Karpas-422 (cell line): ENCODE measurements at regions not wholly inside any gene's neighbourhood (a gene's known extent, or its start where the extent isn't known, plus 50 kb on each side); places are given as distances from the start of the nearest gene placed in this dataset.
"Not testable (repeated sequence)": the region's sequence is repeated elsewhere in the genome, so short reads cannot be mapped to it uniquely, and the experiment has no call there.

Experiments
- DNase-seq: peaks from one replicate; pipeline ENCODE4 v3.0.0-alpha.2; 2015
- H2AFZ ChIP-seq: fragments of 200-600 bp; sonication (generic); 2 replicates; pipeline ENCODE4 v1.6.1; 2014; ENCODE audit warnings: antibody characterized with exemption, low read length, mixed read lengths
- H3K27ac ChIP-seq: fragments of 200-600 bp; sonication (generic); 2 replicates; pipeline ENCODE4 v1.5.1; 2014; ENCODE audit warnings: mild to moderate bottlenecking, low read length, moderate library complexity
- H3K27me3 ChIP-seq: fragments of 200-600 bp; sonication (generic); 2 replicates; pipeline ENCODE4 v1.6.1; 2014; ENCODE audit warnings: low read length, mixed read lengths
- H3K36me3 ChIP-seq: fragments of 200-600 bp; sonication (generic); 2 replicates; pipeline ENCODE4 v1.6.1; 2014; ENCODE audit warnings: low read length, mixed read lengths; ENCODE audit not compliant: insufficient read depth
- H3K4me1 ChIP-seq: fragments of 200-600 bp; sonication (generic); 2 replicates; pipeline ENCODE4 v1.6.1; 2014; ENCODE audit warnings: mild to moderate bottlenecking, low read length, mixed read lengths
- H3K4me2 ChIP-seq: fragments of 200-600 bp; sonication (generic); 2 replicates; pipeline ENCODE4 v1.6.1; 2014; ENCODE audit warnings: low read length, low read depth, mild to moderate bottlenecking; ENCODE audit not compliant: poor library complexity, severe bottlenecking
- H3K4me3 ChIP-seq: fragments of 200-600 bp; sonication (generic); 2 replicates; pipeline ENCODE4 v1.5.1; 2014; ENCODE audit warnings: mild to moderate bottlenecking, antibody characterized with exemption, low read length, mixed read lengths
- H3K79me2 ChIP-seq: fragments of 200-600 bp; sonication (generic); 2 replicates; pipeline ENCODE4 v1.6.1; 2014; ENCODE audit warnings: mild to moderate bottlenecking, low read length, mixed read lengths
- H3K9ac ChIP-seq: fragments of 200-600 bp; sonication (generic); 2 replicates; pipeline ENCODE4 v1.6.0; 2014; ENCODE audit warnings: low read length
- H3K9me2 ChIP-seq: fragments of 200-600 bp; sonication (generic), shearing (Covaris generic); replicated peaks from 2 replicates; pipeline ENCODE4 v1.6.0; 2014; ENCODE audit warnings: mild to moderate bottlenecking, low read length, moderate library complexity; ENCODE audit not compliant: insufficient read depth
- H3K9me3 ChIP-seq: fragments of 300-700, 200-600 bp; sonication (generic); 2 replicates; pipeline ENCODE4 v1.6.1; 2014; ENCODE audit warnings: low read length, mixed read lengths
- H4K20me1 ChIP-seq: fragments of 200-600 bp; sonication (generic); 2 replicates; pipeline ENCODE4 v1.6.1; 2014; ENCODE audit warnings: mild to moderate bottlenecking, antibody characterized with exemption, low read length, low read depth; ENCODE audit not compliant: insufficient read depth

- no peaks in the 10 kb centered on the region for H3K9me2 ChIP-seq
- no peak overlapping the region for H3K4me2 ChIP-seq
- no peak for DNase-seq
- H2AFZ ChIP-seq: no peak overlapping the region
- H3K27ac ChIP-seq: no peak overlapping the region
- H3K4me3 ChIP-seq: no peak overlapping the region
- H3K36me3 ChIP-seq: no peaks in the 10 kb centered on the region
- H3K4me1 ChIP-seq: no peaks in the 10 kb centered on the region
- H3K9ac ChIP-seq: no peak overlapping the region
- H3K9me3 ChIP-seq: peaks cover 28% of the 10 kb centered on the region
- H4K20me1 ChIP-seq: no peaks in the 10 kb centered on the region
- H3K27me3 ChIP-seq: no peaks in the 10 kb centered on the region
- H3K79me2 ChIP-seq: no peaks in the 10 kb centered on the region
Measured at GRCh38 chr18:73684647-73685046, 463.0 kb downstream of the FBXO15 start.

GRCh38 chr18:73683409-73684238 is 464.0 kb downstream of the FBXO15 start:
- Histone ChIP-seq H3K27me3 (no peaks in the 10 kb centered on the region), H2AFZ (no peak overlapping the region), H3K79me2 (no peaks in the 10 kb centered on the region), H4K20me1 (no peaks in the 10 kb centered on the region), H3K9me3 (peaks cover 31% of the 10 kb centered on the region), H3K4me1 (no peaks in the 10 kb centered on the region), H3K4me2 (no peak overlapping the region), H3K27ac (no peak overlapping the region), H3K9ac (no peak overlapping the region), H3K36me3 (no peaks in the 10 kb centered on the region), H3K4me3 (no peak overlapping the region), H3K9me2 (no peaks in the 10 kb centered on the region)
- DNase-seq: no peak

GRCh38 chr18:73681912-73682311 is 465.7 kb downstream of the FBXO15 start:
- Histone ChIP-seq H3K4me2 (no peak overlapping the region), H3K27ac (no peak overlapping the region), H3K9me2 (no peaks in the 10 kb centered on the region), H3K9me3 (peaks cover 35% of the 10 kb centered on the region), H3K36me3 (no peaks in the 10 kb centered on the region), H3K27me3 (no peaks in the 10 kb centered on the region), H3K79me2 (no peaks in the 10 kb centered on the region), H4K20me1 (no peaks in the 10 kb centered on the region), H3K4me1 (no peaks in the 10 kb centered on the region), H2AFZ (no peak overlapping the region), H3K4me3 (no peak overlapping the region), H3K9ac (no peak overlapping the region)
- DNase-seq: no peak

- Histone ChIP-seq H3K9me3 (peaks cover 34% of the 10 kb centered on the region), H3K36me3 (no peaks in the 10 kb centered on the region), H3K9ac (no peak overlapping the region), H3K9me2 (no peaks in the 10 kb centered on the region), H3K4me2 (no peak overlapping the region), H3K4me3 (no peak overlapping the region), H3K4me1 (no peaks in the 10 kb centered on the region), H3K27ac (no peak overlapping the region), H2AFZ (no peak overlapping the region), H4K20me1 (no peaks in the 10 kb centered on the region), H3K79me2 (no peaks in the 10 kb centered on the region), H3K27me3 (no peaks in the 10 kb centered on the region)
- no peak for DNase-seq
Measured at GRCh38 chr18:73681398-73681797, 466.2 kb downstream of the FBXO15 start.

GRCh38 chr18:73679941-73680712 is 467.5 kb downstream of the FBXO15 start:
- Histone ChIP-seq H2AFZ (no peak overlapping the region), H3K27ac (no peak overlapping the region), H3K79me2 (no peaks in the 10 kb centered on the region), H3K4me2 (no peak overlapping the region), H3K36me3 (no peaks in the 10 kb centered on the region), H3K9ac (no peak overlapping the region), H3K9me2 (no peaks in the 10 kb centered on the region), H3K4me3 (no peak overlapping the region), H3K27me3 (no peaks in the 10 kb centered on the region), H3K9me3 (peaks cover 36% of the 10 kb centered on the region), H3K4me1 (no peaks in the 10 kb centered on the region), H4K20me1 (no peaks in the 10 kb centered on the region)
- DNase-seq: no peak

GRCh38 chr18:73677450-73677849 is 470.2 kb downstream of the FBXO15 start:
- DNase-seq: no peak
- no peaks in the 10 kb centered on the region for H3K36me3 ChIP-seq

GRCh38 chr18:73674125-73674865 is 473.3 kb downstream of the FBXO15 start:
- Histone ChIP-seq H3K9ac (no peak overlapping the region), H3K4me1 (no peaks in the 10 kb centered on the region), H3K9me2 (no peaks in the 10 kb centered on the region), H3K27ac (no peak overlapping the region), H3K9me3 (peaks cover 38% of the 10 kb centered on the region), H3K4me2 (no peak overlapping the region), H3K36me3 (no peaks in the 10 kb centered on the region), H3K4me3 (no peak overlapping the region), H2AFZ (no peak overlapping the region), H3K27me3 (no peaks in the 10 kb centered on the region), H3K79me2 (no peaks in the 10 kb centered on the region), H4K20me1 (no peaks in the 10 kb centered on the region)
- DNase-seq: no peak

More at GRCh38 chr18:73677450-73677849, 470.2 kb downstream of the FBXO15 start:
- Histone ChIP-seq H4K20me1 (no peaks in the 10 kb centered on the region), H3K9me2 (no peaks in the 10 kb centered on the region), H2AFZ (no peak overlapping the region), H3K4me3 (no peak overlapping the region), H3K27ac (no peak overlapping the region), H3K79me2 (no peaks in the 10 kb centered on the region), H3K4me1 (no peaks in the 10 kb centered on the region), H3K9me3 (peaks cover 36% of the 10 kb centered on the region), H3K9ac (no peak overlapping the region), H3K4me2 (no peak overlapping the region), H3K27me3 (no peaks in the 10 kb centered on the region)

GRCh38 chr18:73671480-73671879 is 476.2 kb downstream of the FBXO15 start:
- H3K79me2 ChIP-seq, H3K4me2 ChIP-seq, H2AFZ ChIP-seq, H3K9me2 ChIP-seq, H4K20me1 ChIP-seq, H3K4me1 ChIP-seq, H3K4me3 ChIP-seq, H3K27ac ChIP-seq, H3K27me3 ChIP-seq, H3K9ac ChIP-seq, H3K36me3 ChIP-seq, DNase-seq: not testable (repeated sequence)
- H3K9me3 ChIP-seq: peaks cover 47% of the 10 kb centered on the region
